ENCODE measurements at regions not wholly inside any gene's neighbourhood (a gene's known extent, or its start where the extent isn't known, plus 50 kb on each side); places are given as distances from the start of the nearest gene placed in this dataset.
"Not testable (repeated sequence)": the region's sequence is repeated elsewhere in the genome, so short reads cannot be mapped to it uniquely, and the experiment has no call there.

DNA sequence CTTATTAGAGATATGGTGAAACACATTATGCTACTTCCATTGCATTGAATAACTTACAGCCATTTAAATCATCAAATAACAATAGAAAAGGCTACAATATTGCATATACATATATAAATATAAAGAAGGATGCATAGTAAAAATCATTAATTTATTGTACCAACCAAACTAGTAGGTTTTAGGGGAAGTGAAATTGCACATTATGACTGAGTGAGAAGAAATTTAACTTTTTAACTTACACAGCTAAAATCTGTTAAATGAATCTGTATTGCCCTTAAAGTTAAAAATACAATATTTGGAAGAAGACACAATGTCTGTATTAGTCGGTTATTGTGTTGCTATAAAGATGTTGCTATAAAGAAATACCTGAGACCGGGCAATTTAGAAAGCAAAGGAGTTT lies 2073.7 kb upstream of the ACO1 start:
- no peak for DNase-seq (ENCODE audit: low spot score)

DNA sequence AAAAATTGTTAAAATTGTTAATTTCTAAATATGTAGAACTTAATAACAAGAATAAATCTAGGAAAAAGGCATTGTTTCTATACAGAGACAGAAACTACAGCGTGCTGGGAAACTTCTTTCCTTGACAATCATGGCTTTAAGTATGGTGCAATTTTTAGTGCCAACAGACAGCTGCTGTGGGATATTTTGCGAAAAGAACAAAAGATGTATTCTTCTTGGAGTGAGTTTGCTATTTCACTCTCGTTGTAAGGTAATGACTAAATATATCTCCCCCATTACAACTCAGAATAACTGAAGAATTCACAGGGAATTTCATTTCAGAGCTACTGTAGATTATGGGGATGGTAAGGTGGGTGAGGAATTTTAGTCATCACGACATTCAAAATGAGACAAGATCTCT lies 2055.0 kb upstream of the ACO1 start:
- DNase-seq (ENCODE audit: low spot score): no peak

- DNase-seq (ENCODE audit: low spot score): no peak
Observed at GRCh38 chr9:30348904-30349303, 2035.5 kb upstream of the ACO1 start.

- no peak for DNase-seq (ENCODE audit: low spot score)
Observed at GRCh38 chr9:30349526-30350513, 2034.6 kb upstream of the ACO1 start.

GRCh38 chr9:30356221-30356620 lies 2028.2 kb upstream of the ACO1 start:
- DNase-seq (ENCODE audit: low spot score): no peak

DNA sequence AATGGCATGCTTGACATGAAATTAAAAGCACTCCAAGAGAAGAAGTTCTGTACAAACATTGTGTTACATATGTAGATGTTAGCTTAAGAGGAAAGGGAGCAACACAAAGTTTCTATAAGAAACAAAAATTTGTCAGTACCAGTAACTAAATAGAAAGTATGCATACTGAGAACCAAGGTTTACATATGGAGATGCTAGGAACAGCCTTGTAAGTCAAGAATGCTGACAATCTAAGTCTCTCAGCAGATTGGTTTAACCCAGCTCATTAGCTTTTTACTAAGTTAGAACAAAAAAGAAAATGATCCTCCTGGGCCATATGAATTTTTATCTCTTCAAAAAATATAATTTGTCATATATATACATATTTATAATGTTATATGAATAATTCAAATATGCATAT lies 2022.1 kb upstream of the ACO1 start:
- DNase-seq (ENCODE audit: low spot score): no peak

GRCh38 chr9:30366140-30366539 lies 2018.3 kb upstream of the ACO1 start:
- DNase-seq (ENCODE audit: low spot score): not testable (repeated sequence)

- no peak for DNase-seq (ENCODE audit: low spot score)
Observed at GRCh38 chr9:30382271-30382670, 2002.2 kb upstream of the ACO1 start.

GRCh38 chr9:30410273-30410672 lies 1974.2 kb upstream of the ACO1 start:
- DNase-seq (ENCODE audit: low spot score): no peak

- no peak for DNase-seq (ENCODE audit: low spot score)
Observed at GRCh38 chr9:30411571-30411970, 1972.9 kb upstream of the ACO1 start.

DNA sequence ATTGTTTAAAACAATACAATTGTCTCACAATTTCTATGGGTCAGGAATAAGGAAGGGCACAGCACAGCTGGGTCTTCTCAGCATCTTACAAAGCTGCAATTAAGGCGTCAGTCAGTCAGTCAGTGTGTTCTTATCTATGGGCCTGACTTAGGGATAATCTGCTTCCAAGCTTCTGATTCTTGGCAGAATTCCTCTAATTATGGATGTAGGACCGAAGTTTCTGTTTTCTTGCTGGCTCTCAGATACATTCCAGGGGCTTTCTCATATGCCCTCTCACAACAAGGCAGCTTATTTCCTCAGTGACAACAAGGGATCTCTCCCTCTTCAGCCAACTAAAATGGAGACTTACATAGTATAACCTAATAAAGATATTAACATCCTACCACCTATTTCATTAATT lies 1925.3 kb upstream of the ACO1 start:
- DNase-seq (ENCODE audit: low spot score): no peak

DNA sequence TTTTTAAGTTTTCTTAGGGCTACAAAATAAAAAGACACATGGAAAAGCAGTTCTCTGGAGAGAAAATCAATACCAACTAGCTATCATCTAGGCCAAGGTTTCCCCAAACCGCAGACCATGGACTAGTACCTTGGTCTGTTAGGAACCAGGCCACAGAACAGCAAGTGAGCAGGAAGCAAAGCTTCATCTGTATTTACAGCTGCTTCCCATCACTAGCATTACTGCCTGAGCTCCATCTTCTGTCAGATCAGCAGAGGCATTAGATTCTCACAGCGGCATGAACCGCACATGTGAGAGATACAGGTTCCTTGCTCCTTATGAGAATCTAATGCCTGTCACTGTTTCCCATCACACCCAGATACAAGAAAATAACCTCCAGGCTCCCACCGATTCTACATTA lies 1907.6 kb upstream of the ACO1 start:
- no peak for DNase-seq (ENCODE audit: low spot score)

- DNase-seq (ENCODE audit: low spot score): no peak
Observed at GRCh38 chr9:30478684-30479083, 1905.8 kb upstream of the ACO1 start.

DNA sequence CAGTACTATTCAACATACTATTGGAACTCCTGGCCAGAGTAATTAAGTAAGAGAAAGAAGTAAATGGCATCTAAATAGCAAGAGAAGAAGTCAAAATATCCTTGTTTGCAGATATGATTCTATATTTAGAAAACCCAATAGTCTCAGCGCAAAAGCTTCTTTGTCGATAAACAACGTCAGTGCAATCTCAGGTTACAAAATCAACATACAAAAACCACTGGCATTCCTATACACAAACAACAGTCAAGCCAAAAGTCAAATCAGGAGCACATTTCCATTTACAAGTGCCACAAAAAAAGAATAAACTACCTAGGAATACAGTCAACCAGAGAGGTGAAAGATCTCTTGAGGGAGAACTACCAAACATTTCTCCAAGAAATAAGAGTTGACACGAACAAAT lies 1901.9 kb upstream of the ACO1 start:
- DNase-seq (ENCODE audit: low spot score): no peak

- no peak for DNase-seq (ENCODE audit: low spot score)
Observed at GRCh38 chr9:30484690-30485089, 1899.8 kb upstream of the ACO1 start.

DNA sequence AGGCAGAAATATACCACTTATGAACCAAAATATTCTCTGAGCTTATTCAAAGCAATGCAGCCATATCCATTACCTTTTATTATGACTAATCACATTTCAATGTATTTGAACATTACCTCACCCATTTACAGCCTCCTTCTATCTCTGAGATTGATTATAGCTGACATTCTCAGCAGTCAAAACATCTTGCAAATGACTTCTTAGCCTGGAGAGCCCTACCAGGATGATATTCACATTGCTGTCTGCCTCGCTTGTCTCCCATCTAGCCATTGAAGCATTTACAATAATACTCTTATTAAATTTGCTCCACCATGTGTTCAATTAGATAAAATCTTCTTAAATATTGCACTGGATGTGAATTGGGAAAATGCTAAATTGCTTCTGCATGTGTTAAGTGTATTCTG lies 1879.9 kb upstream of the ACO1 start:
- no peak for DNase-seq (ENCODE audit: low spot score)

DNA sequence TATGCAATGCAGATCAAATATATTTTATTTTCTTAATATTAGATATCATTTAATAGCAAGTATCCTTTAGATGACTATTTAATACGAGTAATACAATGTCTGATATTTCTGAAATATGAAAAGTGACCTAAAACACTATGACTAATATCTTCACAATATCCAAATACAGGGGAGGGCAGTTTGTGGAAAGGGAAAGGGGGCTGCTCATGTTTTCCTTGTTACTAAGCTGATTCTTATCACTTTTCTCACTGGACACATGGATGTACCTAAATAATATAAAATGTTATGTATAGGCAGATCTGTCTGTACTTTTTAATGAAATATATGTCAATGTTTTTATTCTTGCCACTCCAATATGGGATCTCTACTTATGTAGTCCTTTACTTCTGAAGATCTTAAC lies 1879.1 kb upstream of the ACO1 start:
- no peak for DNase-seq (ENCODE audit: low spot score)

DNA sequence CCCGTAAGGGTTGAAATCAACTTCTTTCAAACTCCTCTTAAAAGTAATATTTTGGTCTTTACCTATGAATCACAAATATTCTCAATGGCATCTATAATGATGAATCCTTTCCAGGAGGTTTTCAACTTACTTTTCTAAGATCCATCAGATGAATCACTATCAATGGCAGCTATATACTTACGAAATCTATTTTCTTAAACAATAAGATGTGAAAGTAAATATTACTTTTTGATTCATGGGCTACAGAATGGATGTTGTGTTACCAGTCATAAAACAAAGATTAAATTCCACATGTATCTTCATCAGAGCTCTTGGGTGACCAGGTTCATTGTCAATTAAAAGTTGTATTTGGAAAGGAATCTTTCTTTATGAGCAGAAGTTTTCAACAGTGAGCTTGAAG lies 1877.7 kb upstream of the ACO1 start:
- no peak for DNase-seq (ENCODE audit: low spot score)

GRCh38 chr9:30507166-30507565 lies 1877.3 kb upstream of the ACO1 start:
- no peak for DNase-seq (ENCODE audit: low spot score)

GRCh38 chr9:30511666-30512065 lies 1872.8 kb upstream of the ACO1 start:
- DNase-seq (ENCODE audit: low spot score): no peak

- DNase-seq (ENCODE audit: low spot score): no peak
Observed at GRCh38 chr9:30519166-30519565, 1865.3 kb upstream of the ACO1 start.

DNA sequence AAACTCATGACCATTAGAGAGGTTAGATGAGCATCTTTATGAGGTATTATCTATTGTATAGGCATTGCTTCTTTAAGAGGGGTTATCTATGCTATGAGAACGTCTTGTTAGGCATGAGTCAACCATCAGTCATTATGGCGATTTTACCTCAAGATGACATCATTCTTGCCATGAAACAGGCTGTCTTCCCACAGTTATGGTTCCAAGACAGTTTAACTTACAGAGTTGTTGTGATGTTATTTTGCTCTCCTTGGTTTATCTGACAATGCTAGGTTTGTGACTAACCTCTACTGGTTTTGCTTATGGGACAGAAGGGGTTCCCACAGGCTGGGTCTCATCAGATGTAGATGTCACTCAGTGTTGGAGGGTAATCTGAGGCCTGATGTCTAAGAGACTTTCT lies 1864.7 kb upstream of the ACO1 start:
- DNase-seq (ENCODE audit: low spot score): no peak

DNA sequence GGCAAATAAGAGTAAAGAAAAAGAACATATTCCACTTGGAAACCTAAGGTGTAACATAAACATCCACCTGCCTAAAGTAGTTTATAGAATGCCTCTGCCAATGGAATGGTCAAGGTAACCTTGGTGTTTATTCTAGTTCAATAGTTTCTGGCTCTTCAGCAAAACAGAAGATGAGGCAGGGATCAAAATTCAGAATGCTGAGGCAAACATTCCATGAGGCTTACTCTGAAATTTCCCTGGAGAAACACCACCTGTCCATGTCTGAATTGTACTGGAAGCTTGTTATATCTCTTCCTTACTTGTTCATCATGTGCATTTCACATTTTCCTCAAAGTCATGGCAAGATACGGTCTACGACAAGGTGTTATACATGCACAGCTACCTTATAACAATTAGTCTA lies 1862.4 kb upstream of the ACO1 start:
- no peak for DNase-seq (ENCODE audit: low spot score)

- no peak for DNase-seq (ENCODE audit: low spot score)
Observed at GRCh38 chr9:30522486-30522885, 1862.0 kb upstream of the ACO1 start.

Measured in kidney capillary endothelial cell (primary cell).